GM12878 (cell line): ENCODE measurements at regions not wholly inside any gene's neighbourhood (a gene's known extent, or its start where the extent isn't known, plus 50 kb on each side); places are given as distances from the start of the nearest gene placed in this dataset.

Experiments
- ATAC-seq: fragments of 200-7000 bp; cut with Tn5 transposase; 3 replicates; pipeline ENCODE4 v1.9.1; 2020; ENCODE audit warnings: mild to moderate bottlenecking, moderate library complexity
- BruUV-seq: library from RNA; stranded (reverse); fragments of 400-500 nt; replicated peaks from 2 replicates; lab custom pipeline; 2021; lab: Mats Ljungman, UMichigan
- CTCF ChIA-PET: fragments of 300-600 bp; sonication (Branson Sonifier 250); formaldehyde crosslinking; extraction: SDS; loops from one replicate; lab custom pipeline; 2021; ENCODE audit warnings: inconsistent platforms; lab: Yijun Ruan, JAX
- POLR2A ChIA-PET: fragments of 350-600 bp; formaldehyde crosslinking; extraction: SDS; loops from one replicate; lab custom pipeline; 2021; ENCODE audit warnings: inconsistent platforms; lab: Charles Lee
- RAD21 ChIA-PET: fragments of 300-600 bp; sonication (Branson Sonifier 250); formaldehyde crosslinking; loops from one replicate; lab custom pipeline; 2023; ENCODE audit warnings: antibody characterized with exemption; ENCODE audit not compliant: unreplicated experiment; lab: Charles Lee
- SMC1A ChIA-PET: fragments of 300-600 bp; sonication (Branson Sonifier 250); formaldehyde crosslinking; loops from one replicate; lab custom pipeline; 2023; ENCODE audit not compliant: unreplicated experiment, uncharacterized antibody; lab: Charles Lee
- DNase-seq: peaks from one replicate; pipeline ENCODE4 v3.0.0-alpha.2; 2011; ENCODE audit warnings: low read depth, low spot score
- FAIRE-seq: peaks from 3 replicates; lab custom pipeline; 2011; peaks lifted over from hg19 to GRCh38; lab: Jason Lieb, UNC
- H2AFZ ChIP-seq: 2 replicates; pipeline ENCODE4 v1.6.0; 2011; ENCODE audit warnings: low read depth, low read length, control low read depth; ENCODE audit not compliant: control insufficient read depth
- H3K27ac ChIP-seq: 2 replicates; pipeline ENCODE4 v1.5.1; 2011; ENCODE audit warnings: control low read depth; ENCODE audit not compliant: control insufficient read depth, insufficient read depth
- H3K27me3 ChIP-seq, 2 experiments: replicated peaks in 1 of 2; 2 replicates each; pipeline versions ENCODE4 v1.6.0 to v1.6.1; 2011; ENCODE audit warnings: low read length in 1 of 2; ENCODE audit not compliant: control insufficient read depth in 2 of 2, insufficient read depth in 2 of 2
- H3K36me3 ChIP-seq, 2 experiments: 2 replicates each; pipeline ENCODE4 v1.5.1; 2011; ENCODE audit warnings: low read length in 1 of 2; ENCODE audit not compliant: control insufficient read depth in 2 of 2, insufficient read depth in 2 of 2
- H3K4me1 ChIP-seq: 2 replicates; pipeline ENCODE4 v1.6.1; 2011; ENCODE audit warnings: mild to moderate bottlenecking, low read length, moderate library complexity, mixed read lengths; ENCODE audit not compliant: control insufficient read depth, insufficient read depth
- H3K4me2 ChIP-seq: 2 replicates; pipeline ENCODE4 v1.6.0; 2011; ENCODE audit warnings: control low read depth; ENCODE audit not compliant: control insufficient read depth, insufficient read depth
- H3K4me3 ChIP-seq: fragments of 200-600 bp; sonication (generic); 2 replicates; pipeline ENCODE4 v1.5.1; 2016
- H3K79me2 ChIP-seq: 2 replicates; pipeline ENCODE4 v1.6.0; 2011; ENCODE audit warnings: low read length; ENCODE audit not compliant: control insufficient read depth, insufficient read depth
- H3K9ac ChIP-seq: 2 replicates; pipeline ENCODE4 v1.8.0; 2011; ENCODE audit warnings: low read length, control low read depth, mixed read lengths; ENCODE audit not compliant: control insufficient read depth, insufficient read depth
- H3K9me3 ChIP-seq: replicated peaks from 3 replicates; pipeline ENCODE4 v1.5.1; 2011; ENCODE audit warnings: mild to moderate bottlenecking, low read length; ENCODE audit not compliant: control insufficient read depth, insufficient read depth
- H4K20me1 ChIP-seq: 2 replicates; pipeline ENCODE4 v1.6.0; 2011; ENCODE audit not compliant: control insufficient read depth, insufficient read depth
- CBX3 ChIP-seq: fragments of 200-600 bp; sonication (generic); IDR thresholded peaks from 2 replicates; pipeline ENCODE4 v1.6.1; 2016; ENCODE audit warnings: low read depth, borderline replicate concordance
- CBX5 ChIP-seq: sonication (generic); IDR thresholded peaks from 2 replicates; pipeline ENCODE4 v1.6.1; 2016; ENCODE audit warnings: low read depth, moderate library complexity, mild to moderate bottlenecking, inconsistent platforms
- CTCF ChIP-seq, 3 experiments: IDR thresholded peaks in 2 of 3; conservative IDR thresholded peaks in 1 of 3; 2 replicates each; pipeline ENCODE4 v1.5.1; 2011; ENCODE audit warnings: low read depth in 3 of 3, low read length in 3 of 3, mild to moderate bottlenecking in 3 of 3, control low read depth in 2 of 3, moderate library complexity in 2 of 3, inconsistent platforms in 1 of 3, mixed read lengths in 1 of 3; ENCODE audit not compliant: control insufficient read depth in 2 of 3, insufficient read depth in 1 of 3; ENCODE audit errors: extremely low read depth in 1 of 3
- JUNB ChIP-seq: IDR thresholded peaks from 2 replicates; pipeline ENCODE4 v1.6.1; 2016; ENCODE audit warnings: antibody characterized with exemption, mild to moderate bottlenecking
- JUND ChIP-seq: IDR thresholded peaks from 2 replicates; pipeline ENCODE4 v1.6.1; 2012; ENCODE audit warnings: low read depth, mild to moderate bottlenecking, low read length, improper control_type of control experiment, moderate library complexity
- KAT2A ChIP-seq: conservative IDR thresholded peaks from 2 replicates; pipeline ENCODE4 v1.6.1; 2011; ENCODE audit warnings: low read depth, low read length; ENCODE audit not compliant: control insufficient read depth
- KDM1A ChIP-seq: fragments of 200-600 bp; sonication (generic); IDR thresholded peaks from 2 replicates; pipeline ENCODE4 v1.6.1; 2016; ENCODE audit warnings: borderline replicate concordance
- MXI1 ChIP-seq: fragments of 150-350 bp; IDR thresholded peaks from 2 replicates; pipeline ENCODE4 v1.6.1; 2011; ENCODE audit warnings: low read depth, mild to moderate bottlenecking, inconsistent platforms, low read length, improper control_type of control experiment
- NR2F1 ChIP-seq: fragments of 450-650 bp; conservative IDR thresholded peaks from 2 replicates; pipeline ENCODE4 v1.6.1; 2017; ENCODE audit warnings: mild to moderate bottlenecking
- POLR2A ChIP-seq: IDR thresholded peaks from 2 replicates; pipeline ENCODE4 v1.6.1; 2011; ENCODE audit warnings: low read depth, mild to moderate bottlenecking, low read length
- PRDM15 ChIP-seq: fragments of 450-650 bp; formaldehyde crosslinking; IDR thresholded peaks from 2 replicates; pipeline ENCODE4 v1.4.0; 2020; ENCODE audit warnings: mild to moderate bottlenecking, moderate library complexity
- SMAD1 ChIP-seq: fragments of 450-650 bp; IDR thresholded peaks from 2 replicates; pipeline ENCODE4 v1.6.1; 2018; ENCODE audit warnings: mild to moderate bottlenecking, low read depth; ENCODE audit not compliant: partially characterized antibody
- SREBF1 ChIP-seq: IDR thresholded peaks from 2 replicates; pipeline ENCODE4 v1.6.1; 2012; ENCODE audit warnings: mild to moderate bottlenecking, low read length
- STAT3 ChIP-seq: IDR thresholded peaks from 2 replicates; pipeline ENCODE4 v1.6.1; 2011; ENCODE audit warnings: low read depth, low read length, improper control_type of control experiment
- TAF1 ChIP-seq: IDR thresholded peaks from 2 replicates; pipeline ENCODE4 v1.6.1; 2011; ENCODE audit warnings: mild to moderate bottlenecking, low read depth, low read length, borderline replicate concordance
- WGBS: methylation state at CpG from one replicate; pipeline ENCODE4 v1.1.6; 2016; ENCODE audit warnings: low lambda C conversion rate; ENCODE audit not compliant: insufficient replicate concordance, insufficient coverage; ENCODE audit errors: missing lambda C conversion rate; 5-methylcytosine and 5-hydroxymethylcytosine counted together
- in situ Hi-C: fragments of 300-500 bp; cut with MboI; formaldehyde crosslinking; loops from 9 replicates; pipeline ENCODE4 v1.14.3; 2018; ENCODE audit warnings: mixed read lengths
- intact Hi-C: fragments of 100-400 bp; cut with micrococcal nuclease; formaldehyde crosslinking; loops from one replicate; pipeline ENCODE4 v1.14.2; 2022; ENCODE audit not compliant: unreplicated experiment
- TF ChIP-seq, protein P1 (sequence below): fragments of 450-650 bp; IDR thresholded peaks from 2 replicates; pipeline ENCODE4 v1.6.1; 2017; ENCODE audit warnings: mild to moderate bottlenecking, low read depth, inconsistent platforms; ENCODE audit not compliant: poor library complexity, severe bottlenecking
- TF ChIP-seq, protein P2 (sequence below): IDR thresholded peaks from 2 replicates; pipeline ENCODE4 v1.6.1; 2011; ENCODE audit warnings: borderline replicate concordance, low read depth, mild to moderate bottlenecking, moderate library complexity, mixed read lengths, low read length; ENCODE audit not compliant: insufficient read depth; ENCODE audit errors: extremely low read length

DNA sequence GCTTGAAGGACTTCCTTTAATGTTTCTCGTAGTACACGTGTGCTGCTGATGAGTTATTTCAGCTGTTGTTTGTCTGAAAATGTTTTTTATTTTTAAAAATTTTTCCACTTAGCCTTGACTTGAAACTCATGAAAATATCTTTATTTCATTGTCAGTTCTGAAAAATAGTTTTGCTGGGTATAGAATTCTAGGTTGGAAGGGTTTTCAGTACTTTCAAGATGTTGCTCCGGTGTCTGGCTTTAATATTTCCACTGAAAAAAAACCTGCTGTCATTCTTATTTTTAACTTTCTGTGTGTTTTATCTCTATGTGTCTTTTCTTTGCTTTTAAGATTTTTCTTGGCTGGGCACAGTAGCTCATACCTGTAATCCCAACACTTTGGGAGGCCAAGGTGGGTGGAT is 103.8 kb downstream of the UNCX start (continued):
- no peak for TF ChIP-seq KAT2A
- TF ChIP-seq CBX5 = no peak
- no peak for TF ChIP-seq STAT3
- TF ChIP-seq, protein P1, sequence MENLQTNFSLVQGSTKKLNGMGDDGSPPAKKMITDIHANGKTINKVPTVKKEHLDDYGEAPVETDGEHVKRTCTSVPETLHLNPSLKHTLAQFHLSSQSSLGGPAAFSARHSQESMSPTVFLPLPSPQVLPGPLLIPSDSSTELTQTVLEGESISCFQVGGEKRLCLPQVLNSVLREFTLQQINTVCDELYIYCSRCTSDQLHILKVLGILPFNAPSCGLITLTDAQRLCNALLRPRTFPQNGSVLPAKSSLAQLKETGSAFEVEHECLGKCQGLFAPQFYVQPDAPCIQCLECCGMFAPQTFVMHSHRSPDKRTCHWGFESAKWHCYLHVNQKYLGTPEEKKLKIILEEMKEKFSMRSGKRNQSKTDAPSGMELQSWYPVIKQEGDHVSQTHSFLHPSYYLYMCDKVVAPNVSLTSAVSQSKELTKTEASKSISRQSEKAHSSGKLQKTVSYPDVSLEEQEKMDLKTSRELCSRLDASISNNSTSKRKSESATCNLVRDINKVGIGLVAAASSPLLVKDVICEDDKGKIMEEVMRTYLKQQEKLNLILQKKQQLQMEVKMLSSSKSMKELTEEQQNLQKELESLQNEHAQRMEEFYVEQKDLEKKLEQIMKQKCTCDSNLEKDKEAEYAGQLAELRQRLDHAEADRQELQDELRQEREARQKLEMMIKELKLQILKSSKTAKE = no peak
- TF ChIP-seq TAF1 = no peak

GRCh38 chr7:1339611-1340010 is 106.9 kb downstream of the UNCX start:
- ChIA-PET POLR2A (no interaction called here), RAD21 (no interaction called here)
- TF ChIP-seq POLR2A (no peak), SMAD1 (no peak), CTCF (IDR thresholded peaks at IDR 0.05 in 2 of 3, conservative IDR thresholded peaks at IDR 0.05 in 1 of 3; ENCODE audit: control insufficient read depth in 2 of 3, extremely low read depth in 1 of 3, insufficient read depth in 1 of 3, low read depth in 3 of 3, low read length in 3 of 3) (no peak), JUNB (no peak), PRDM15 (no peak), NR2F1 (no peak), JUND (no peak), KDM1A (no peak), SREBF1 (no peak), MXI1 (no peak), CBX3 (no peak)
- TF ChIP-seq, protein P2, sequence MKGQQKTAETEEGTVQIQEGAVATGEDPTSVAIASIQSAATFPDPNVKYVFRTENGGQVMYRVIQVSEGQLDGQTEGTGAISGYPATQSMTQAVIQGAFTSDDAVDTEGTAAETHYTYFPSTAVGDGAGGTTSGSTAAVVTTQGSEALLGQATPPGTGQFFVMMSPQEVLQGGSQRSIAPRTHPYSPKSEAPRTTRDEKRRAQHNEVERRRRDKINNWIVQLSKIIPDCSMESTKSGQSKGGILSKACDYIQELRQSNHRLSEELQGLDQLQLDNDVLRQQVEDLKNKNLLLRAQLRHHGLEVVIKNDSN = no peak

More at GRCh38 chr7:1339611-1340010, 106.9 kb downstream of the UNCX start:
- H4K20me1 ChIP-seq = no peaks in the 10 kb centered on the region
- H3K27ac ChIP-seq = no peak overlapping the region
- no peak for FAIRE-seq
- ATAC-seq = no peak
- no peak overlapping the region for H2AFZ ChIP-seq
- ChIA-PET CTCF (no interaction called here), SMC1A (no interaction called here)
- WGBS = 65% methylated on average over 2 of the region's 2 CpGs
- H3K79me2 ChIP-seq = no peaks in the 10 kb centered on the region
- no TSS peak for BruUV-seq
- intact Hi-C loops (no loop called here), in situ Hi-C loops (no loop called here)
- H3K4me1 ChIP-seq = no peaks in the 10 kb centered on the region
- DNase-seq = no peak
- no peak overlapping the region for H3K4me3 ChIP-seq
- H3K36me3 ChIP-seq = no peaks in the 10 kb centered on the region
- no peak overlapping the region for H3K9ac ChIP-seq
- no peaks in the 10 kb centered on the region; a peak in 1 of 4 replicates for H3K27me3 ChIP-seq
- no peaks in the 10 kb centered on the region; the same call in 2 of the 3 replicates for H3K9me3 ChIP-seq
- H3K4me2 ChIP-seq = no peak overlapping the region
